Kidney epithelial cell (primary cell): ENCODE measurements at regions not wholly inside any gene's neighbourhood (a gene's known extent, or its start where the extent isn't known, plus 50 kb on each side); places are given as distances from the start of the nearest gene placed in this dataset.

Source experiments
- DNase-seq: peaks from one replicate; pipeline ENCODE4 v3.0.0-alpha.2; 2010; ENCODE audit warnings: low read depth
- H3K27me3 ChIP-seq: 2 replicates; pipeline ENCODE4 v1.6.0; 2011; ENCODE audit warnings: low read length; ENCODE audit not compliant: control insufficient read depth, insufficient read depth
- H3K36me3 ChIP-seq: 2 replicates; pipeline ENCODE4 v1.5.1; 2011; ENCODE audit warnings: low read length; ENCODE audit not compliant: control insufficient read depth, insufficient read depth
- H3K4me3 ChIP-seq: 2 replicates; pipeline ENCODE4 v1.5.1; 2011; ENCODE audit warnings: low read depth, mild to moderate bottlenecking, control low read depth, low read length
- CTCF ChIP-seq: IDR thresholded peaks from 2 replicates; pipeline ENCODE4 v1.5.1; 2011; ENCODE audit warnings: mild to moderate bottlenecking, moderate library complexity, low read length, control low read depth, inconsistent platforms; ENCODE audit not compliant: insufficient read depth, poor library complexity, severe bottlenecking

GRCh38 chr15:81529481-81529880 is 155.5 kb upstream of the TMC3 start:
- no peaks in the 10 kb centered on the region for H3K36me3 ChIP-seq
- DNase-seq, result no peak
- H3K4me3 ChIP-seq, result no peak overlapping the region
- no peak for TF ChIP-seq CTCF
- no peaks in the 10 kb centered on the region for H3K27me3 ChIP-seq

- H3K27me3 ChIP-seq, result no peaks in the 10 kb centered on the region
- H3K36me3 ChIP-seq, result no peaks in the 10 kb centered on the region
- H3K4me3 ChIP-seq, result no peak overlapping the region
- TF ChIP-seq CTCF, result no peak
- no peak for DNase-seq
Measured at GRCh38 chr15:81526029-81526428, 152.0 kb upstream of the TMC3 start.

GRCh38 chr15:81524496-81524895 is 150.5 kb upstream of the TMC3 start:
- no peak for TF ChIP-seq CTCF
- Histone ChIP-seq H3K36me3 (no peaks in the 10 kb centered on the region), H3K27me3 (no peaks in the 10 kb centered on the region), H3K4me3 (no peak overlapping the region)
- DNase-seq, result no peak

- Histone ChIP-seq H3K4me3 (no peak overlapping the region), H3K36me3 (no peaks in the 10 kb centered on the region), H3K27me3 (no peaks in the 10 kb centered on the region)
- no peak for TF ChIP-seq CTCF
- DNase-seq, result no peak
Measured at GRCh38 chr15:81523867-81524266, 149.9 kb upstream of the TMC3 start.

GRCh38 chr15:81520480-81520879 is 146.5 kb upstream of the TMC3 start:
- no peak for DNase-seq
- H3K27me3 ChIP-seq, result no peaks in the 10 kb centered on the region
- H3K4me3 ChIP-seq, result no peak overlapping the region
- H3K36me3 ChIP-seq, result no peaks in the 10 kb centered on the region
- TF ChIP-seq CTCF, result no peak

GRCh38 chr15:81516461-81516860 is 142.4 kb upstream of the TMC3 start:
- Histone ChIP-seq H3K4me3 (no peak overlapping the region), H3K27me3 (no peaks in the 10 kb centered on the region), H3K36me3 (no peaks in the 10 kb centered on the region)
- no peak for TF ChIP-seq CTCF
- no peak for DNase-seq
